HL-60 (cell line): ENCODE measurements at regions not wholly inside any gene's neighbourhood (a gene's known extent, or its start where the extent isn't known, plus 50 kb on each side); places are given as distances from the start of the nearest gene placed in this dataset.

Experiments
- DNase-seq, 2 experiments: peaks; one replicate each; pipeline ENCODE4 v3.0.0-alpha.2; 2010 to 2020; ENCODE audit warnings: low read depth in 1 of 2, low spot score in 1 of 2
- H3K27ac ChIP-seq: fragments of 250-450 bp; sonication (Bioruptor Pico); replicated peaks from 2 replicates; pipeline ENCODE4 v1.5.1; 2020; ENCODE audit warnings: mild to moderate bottlenecking, moderate library complexity
- H3K27me3 ChIP-seq: fragments of 250-450 bp; sonication (Bioruptor Pico); 2 replicates; pipeline ENCODE4 v1.5.1; 2021; ENCODE audit warnings: mild to moderate bottlenecking, moderate library complexity; ENCODE audit not compliant: insufficient read depth, poor library complexity, severe bottlenecking
- H3K4me3 ChIP-seq: replicated peaks from 2 replicates; pipeline ENCODE4 v1.5.1; 2011; ENCODE audit warnings: mild to moderate bottlenecking, control low read depth, low read length; ENCODE audit not compliant: insufficient read depth
- CTCF ChIP-seq: IDR thresholded peaks from one replicate; pipeline ENCODE4 v1.5.1; 2011; ENCODE audit warnings: low read length, control low read depth, inconsistent platforms; ENCODE audit not compliant: insufficient read depth
- GABPA ChIP-seq: IDR thresholded peaks from 2 replicates; pipeline ENCODE4 v1.6.1; 2012; ENCODE audit warnings: low read depth
- POLR2AphosphoS5 ChIP-seq: IDR thresholded peaks from 2 replicates; pipeline ENCODE4 v1.6.1; 2012; ENCODE audit warnings: low read depth
- REST ChIP-seq: IDR thresholded peaks from 2 replicates; pipeline ENCODE4 v1.6.1; 2012; ENCODE audit warnings: low read depth; ENCODE audit not compliant: insufficient replicate concordance
- SPI1 ChIP-seq: IDR thresholded peaks from 2 replicates; pipeline ENCODE4 v1.6.1; 2012; ENCODE audit warnings: low read depth, mild to moderate bottlenecking, borderline replicate concordance

GRCh38 chr11:114794048-114794684 is 115.8 kb downstream of the NXPE2 start:
- no peak for DNase-seq
- Histone ChIP-seq H3K27me3 (no peaks in the 10 kb centered on the region), H3K4me3 (no peak overlapping the region), H3K27ac (no peak overlapping the region)
- TF ChIP-seq REST (no peak), POLR2AphosphoS5 (no peak), GABPA (no peak), CTCF (no peak), SPI1 (no peak)

GRCh38 chr11:114796954-114797721 is 118.8 kb downstream of the NXPE2 start:
- no peak overlapping the region for H3K27ac ChIP-seq
- peaks cover 11% of the 10 kb centered on the region for H3K27me3 ChIP-seq
- H3K4me3 ChIP-seq, result no peak overlapping the region
- no peak for TF ChIP-seq CTCF
- no peak for TF ChIP-seq POLR2AphosphoS5
- TF ChIP-seq SPI1, result no peak
- TF ChIP-seq GABPA, result no peak
- TF ChIP-seq REST, result no peak
- no peak for DNase-seq

- Histone ChIP-seq H3K4me3 (no peak overlapping the region), H3K27ac (no peak overlapping the region), H3K27me3 (peaks cover 11% of the 10 kb centered on the region)
- DNase-seq, result no peak
- TF ChIP-seq CTCF (no peak), POLR2AphosphoS5 (no peak), REST (no peak), SPI1 (no peak), GABPA (no peak)
Observed at GRCh38 chr11:114799476-114799875, 121.1 kb downstream of the NXPE2 start.
